HT-29 (cell line): ENCODE measurements at regions not wholly inside any gene's neighbourhood (a gene's known extent, or its start where the extent isn't known, plus 50 kb on each side); places are given as distances from the start of the nearest gene placed in this dataset.
A peak's percentile ranks its signal among the peaks of the same experiment; 100 is the strongest.
"Not testable (repeated sequence)": the region's sequence is repeated elsewhere in the genome, so short reads cannot be mapped to it uniquely, and the experiment has no call there.

ENCODE experiments used
- DNase-seq: peaks from one replicate; pipeline ENCODE4 v3.0.0-alpha.2; 2015; ENCODE audit warnings: low spot score

- DNase-seq = no peak
Observed at GRCh38 chr4:12701384-12701783, 782.8 kb downstream of the RAB28 start.

GRCh38 chr4:12697970-12698369 lies 786.2 kb downstream of the RAB28 start:
- DNase-seq = no peak

DNA sequence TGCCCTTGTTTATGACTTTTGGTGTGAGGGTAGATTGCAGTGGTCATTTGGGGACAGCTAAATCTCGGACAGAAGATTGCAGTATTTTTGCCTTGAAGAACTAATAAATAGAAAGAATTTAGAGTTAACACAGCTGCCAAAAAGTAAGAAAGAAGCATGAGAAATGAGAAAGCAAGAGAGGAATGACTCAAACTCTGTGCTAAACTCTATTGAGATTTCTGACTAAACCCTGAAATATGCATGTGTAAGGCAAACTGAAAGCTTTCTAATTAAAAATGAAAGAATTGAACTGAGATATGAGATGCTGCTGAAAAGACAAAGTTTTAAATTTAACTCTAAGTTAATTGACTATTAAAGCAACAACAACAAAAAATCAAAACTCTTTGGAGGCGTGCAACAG lies 791.3 kb downstream of the RAB28 start:
- no peak for DNase-seq

DNA sequence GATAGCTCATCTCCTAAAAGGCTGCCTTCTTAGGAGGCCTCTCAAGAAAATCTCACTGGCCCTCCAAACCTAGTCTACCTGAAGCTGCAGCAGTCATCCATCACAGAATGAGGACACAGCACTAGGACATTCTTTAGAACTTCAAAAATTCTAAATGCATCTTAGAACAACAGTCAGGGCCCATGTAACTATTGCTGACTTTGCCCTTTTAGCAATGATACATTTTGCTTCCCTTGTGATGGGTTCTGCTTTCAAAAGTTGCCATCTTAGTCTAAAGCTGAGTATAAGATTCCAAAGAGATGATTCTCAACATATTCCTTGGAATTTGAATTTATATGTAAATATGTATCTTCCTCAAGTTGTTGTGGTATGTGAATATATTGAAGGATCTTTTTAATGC lies 793.0 kb downstream of the RAB28 start:
- DNase-seq = no peak

DNA sequence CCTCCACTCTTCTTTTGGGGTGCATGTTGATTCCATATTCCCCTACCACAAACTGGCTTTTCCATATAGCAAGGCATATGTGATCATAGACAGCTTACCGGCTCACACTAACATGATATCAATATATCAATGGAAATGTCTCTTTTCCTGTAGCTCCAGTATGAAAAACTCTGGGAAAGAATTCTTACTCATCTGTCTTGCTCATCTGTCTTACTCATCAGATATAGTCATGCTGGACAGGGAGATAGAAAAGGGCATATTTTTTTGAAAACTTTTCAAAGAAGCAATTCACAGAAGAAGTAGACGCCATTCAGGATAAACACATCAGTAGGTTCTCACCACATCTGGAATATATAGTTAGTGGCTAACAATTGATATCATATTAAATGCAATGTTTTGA lies 794.7 kb downstream of the RAB28 start:
- no peak for DNase-seq

- DNase-seq = peak; percentile 37
Observed at GRCh38 chr4:12679217-12679616, 804.9 kb downstream of the RAB28 start.

DNA sequence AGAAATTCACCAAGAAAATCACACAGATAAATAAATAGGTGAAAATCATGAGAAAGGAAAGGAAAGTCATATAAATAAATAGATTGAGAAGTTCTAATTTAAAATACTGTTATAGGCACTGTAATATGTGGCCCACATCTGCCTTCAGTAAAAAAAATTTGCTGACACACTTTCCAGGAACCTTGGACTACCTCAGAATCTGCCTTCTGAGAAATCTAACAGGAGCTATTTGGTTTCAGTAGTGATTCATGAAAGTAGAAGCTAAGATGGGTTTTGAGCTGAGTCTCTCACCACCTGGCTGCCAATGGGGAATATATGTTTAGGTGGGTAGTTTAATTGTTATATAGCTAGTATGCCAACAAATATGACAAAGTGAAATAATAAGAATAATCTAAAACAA lies 810.0 kb downstream of the RAB28 start:
- DNase-seq = no peak

DNA sequence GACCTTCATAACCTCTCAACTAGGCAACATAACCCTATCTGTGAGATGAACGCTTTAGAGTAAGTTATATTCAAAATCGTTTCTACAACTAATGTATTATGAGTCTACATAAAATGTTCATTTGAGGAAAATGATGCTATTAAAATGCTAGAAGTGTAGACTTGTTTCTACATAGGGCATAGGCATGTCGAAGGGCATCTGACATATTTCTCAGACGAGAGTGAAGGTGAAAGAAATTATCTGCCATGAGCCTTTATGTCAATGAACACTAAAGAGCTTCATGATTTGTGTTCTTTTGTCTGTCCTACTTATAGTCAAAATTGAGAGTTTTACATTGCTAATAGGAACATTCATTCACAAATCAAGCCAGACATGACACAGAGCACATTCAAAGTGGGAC lies 811.8 kb downstream of the RAB28 start:
- no peak for DNase-seq

DNA sequence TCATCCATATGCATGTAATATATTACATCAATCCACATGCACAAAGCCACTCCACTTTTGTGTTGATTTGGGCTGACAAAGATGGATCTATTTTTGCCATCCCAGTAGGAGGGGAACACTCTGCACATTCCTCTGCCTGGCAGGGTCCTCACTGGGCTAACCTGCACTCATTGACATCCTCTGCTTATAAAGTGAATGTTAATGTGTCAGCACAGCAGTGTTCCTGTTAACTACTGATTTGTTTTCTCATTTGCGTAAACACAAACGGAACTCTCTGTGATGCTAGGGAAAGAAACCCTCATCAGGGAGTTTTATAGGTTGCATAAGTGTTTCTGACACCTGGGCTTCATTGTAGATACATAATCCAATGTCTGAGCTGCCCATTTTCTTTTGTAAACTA lies 826.0 kb downstream of the RAB28 start:
- no peak for DNase-seq

- no peak for DNase-seq
Observed at GRCh38 chr4:12651876-12652275, 832.3 kb downstream of the RAB28 start.

DNA sequence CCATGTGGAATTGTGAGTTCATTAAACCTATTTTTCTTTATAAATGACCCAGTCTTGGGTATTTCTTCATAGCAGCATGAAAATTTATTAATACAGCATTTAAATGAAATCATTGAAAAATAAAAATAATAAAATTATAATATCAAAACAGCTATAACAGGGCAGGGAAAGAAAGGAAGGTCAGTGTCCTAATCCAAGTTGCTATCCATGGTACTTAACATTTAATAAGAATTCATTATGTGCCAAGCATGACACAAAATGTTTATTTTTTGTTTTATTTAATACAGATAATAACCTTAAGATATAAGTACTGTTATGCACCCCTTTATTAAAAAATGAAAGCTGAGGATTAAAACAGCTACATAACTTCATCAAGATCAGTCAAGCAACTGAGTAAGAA lies 838.4 kb downstream of the RAB28 start:
- no peak for DNase-seq

DNA sequence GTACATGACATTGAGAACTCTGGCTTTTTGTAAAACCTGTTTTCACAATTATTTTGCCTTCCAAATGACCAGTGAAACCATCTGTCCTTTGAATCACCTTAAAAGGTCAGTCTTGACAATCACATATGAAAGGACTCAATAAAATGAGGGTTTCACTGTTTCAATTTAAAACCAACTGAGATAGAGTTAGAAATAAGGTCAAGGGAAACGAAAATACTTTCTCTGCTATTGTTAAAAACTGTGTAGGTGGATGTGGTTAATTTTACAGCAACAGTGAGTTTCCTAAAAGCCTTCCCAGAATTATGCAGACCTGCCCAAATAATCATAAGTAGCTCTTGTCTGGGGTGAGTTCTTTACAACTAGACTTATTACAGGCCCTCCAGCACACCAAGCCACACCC lies 839.9 kb downstream of the RAB28 start:
- no peak for DNase-seq

DNA sequence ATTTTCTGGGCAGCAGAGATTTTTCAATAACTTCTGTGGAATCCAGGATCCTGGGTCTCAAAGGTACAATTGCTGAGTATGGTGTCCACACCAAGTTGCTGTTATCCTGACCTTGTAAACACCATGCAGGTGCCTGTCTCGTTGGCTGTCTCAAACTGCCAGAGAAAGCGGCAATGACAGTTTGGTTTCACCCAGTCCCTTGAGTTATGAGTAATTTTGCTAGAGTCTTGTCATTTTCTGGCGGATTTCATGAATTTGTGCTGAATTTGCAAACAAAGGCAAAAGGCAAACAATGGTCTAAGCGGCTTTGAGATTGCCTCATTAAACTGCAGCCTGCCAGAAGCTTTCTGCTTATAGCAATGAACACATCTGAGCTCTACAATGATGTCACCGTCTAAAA lies 847.9 kb downstream of the RAB28 start:
- DNase-seq = no peak

DNA sequence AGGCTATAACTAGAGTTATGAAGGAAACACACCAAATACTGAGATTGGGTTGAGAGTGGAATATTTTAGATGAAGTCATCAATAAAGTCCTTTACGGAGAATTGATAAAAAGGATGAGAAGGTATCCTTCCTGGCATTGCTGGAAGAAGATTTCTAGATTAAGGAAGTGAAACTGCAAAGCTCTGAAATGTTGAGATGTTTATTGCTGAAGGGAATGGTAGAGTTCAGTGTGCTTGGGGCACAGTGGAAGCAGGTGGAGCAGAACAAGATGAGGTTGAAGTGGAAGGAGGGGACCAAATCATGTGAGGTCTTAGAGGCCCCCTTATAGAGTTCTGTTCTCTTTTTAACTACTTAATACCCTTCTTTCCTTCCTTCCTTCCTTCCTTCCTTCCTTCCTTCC lies 848.5 kb downstream of the RAB28 start:
- DNase-seq = no peak

- DNase-seq = peak; percentile 90
Observed at GRCh38 chr4:12633053-12633651, 851.0 kb downstream of the RAB28 start.

DNA sequence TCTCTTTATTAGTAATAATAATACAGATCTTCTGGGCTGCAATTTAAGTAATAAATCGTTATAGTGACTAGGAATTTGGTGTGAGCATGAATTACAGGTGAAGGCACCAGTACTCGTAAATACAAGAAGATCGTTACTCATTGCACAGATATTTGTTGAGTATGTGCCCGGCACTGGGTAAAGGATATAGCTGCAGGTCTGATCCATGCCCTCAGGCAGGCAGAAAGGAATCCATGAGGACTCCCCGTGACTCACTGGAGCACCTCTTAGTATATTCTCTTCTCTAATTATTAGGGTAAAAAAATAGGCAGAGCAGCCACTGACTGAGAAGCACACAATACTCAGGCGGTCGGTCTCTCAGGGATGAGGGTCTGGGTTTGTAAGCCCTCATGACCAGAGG lies 868.3 kb downstream of the RAB28 start:
- no peak for DNase-seq

DNA sequence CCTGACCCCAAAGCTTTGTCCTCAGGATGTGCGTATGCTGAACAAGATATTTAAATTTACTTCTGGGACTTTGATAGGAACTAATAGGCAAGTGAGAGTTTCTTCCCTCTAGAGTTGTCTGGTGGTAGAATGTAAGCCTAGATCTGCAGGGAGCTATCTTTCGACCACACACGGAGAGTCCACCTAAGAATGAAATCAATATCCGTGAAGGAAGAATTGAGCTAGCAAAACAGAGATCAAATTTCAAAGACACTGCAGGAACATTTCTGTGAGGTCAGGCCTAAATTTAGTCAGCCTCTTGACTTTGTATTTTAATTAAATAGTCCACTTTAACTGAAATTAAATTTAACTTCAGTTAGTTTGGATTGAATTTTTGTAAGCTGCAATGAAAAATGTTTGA lies 871.3 kb downstream of the RAB28 start:
- DNase-seq = no peak

DNA sequence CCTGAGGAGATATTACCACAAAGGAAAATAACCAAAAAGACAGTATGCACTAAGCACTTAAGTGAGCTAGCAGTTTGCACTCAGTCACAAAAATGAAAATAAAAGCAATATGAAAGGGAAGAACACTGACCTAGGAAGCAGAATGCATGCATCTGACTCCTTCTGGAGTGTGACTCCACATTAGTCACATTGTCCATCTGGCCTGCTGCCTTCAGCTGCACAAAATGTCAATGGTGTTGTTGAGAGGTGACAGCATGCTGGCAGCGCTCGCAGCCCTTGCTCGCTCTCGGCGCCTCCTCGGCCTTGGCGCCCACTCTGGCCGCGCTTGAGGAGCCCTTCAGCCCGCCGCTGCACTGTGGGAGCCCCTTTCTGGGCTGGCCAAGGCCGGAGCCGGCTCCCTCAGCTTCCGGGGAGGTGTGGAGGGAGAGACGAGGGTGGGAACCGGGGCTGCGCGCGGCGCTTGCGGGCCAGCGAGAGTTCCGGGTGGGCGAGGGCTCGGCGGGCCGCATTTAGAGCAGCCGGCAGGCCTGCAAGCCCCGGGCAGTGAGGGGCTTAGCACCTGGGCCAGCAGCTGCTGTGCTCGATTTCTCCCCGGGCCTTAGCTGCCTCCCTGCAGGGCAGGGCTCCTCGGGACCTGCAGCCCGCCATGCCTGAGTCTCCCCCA lies 874.8 kb downstream of the RAB28 start:
- DNase-seq = not testable (repeated sequence)

DNA sequence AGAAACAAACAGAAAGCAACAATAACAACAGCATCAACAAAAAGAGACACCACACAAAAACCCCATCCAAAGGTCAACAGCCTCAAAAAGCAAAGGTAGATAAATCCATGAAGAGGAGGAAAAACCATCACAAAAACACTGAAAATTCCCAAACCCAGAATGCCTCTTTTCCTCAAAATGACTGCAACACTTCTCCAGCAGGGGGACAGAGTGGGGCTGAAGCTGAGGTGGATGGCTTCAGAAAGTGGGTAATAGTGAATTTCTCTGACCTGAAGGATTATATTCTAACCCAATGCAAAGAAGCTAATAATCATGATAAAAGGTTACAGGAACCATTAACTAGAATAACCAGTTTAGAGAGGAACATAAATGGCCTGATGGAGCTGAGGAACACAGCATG lies 888.2 kb downstream of the RAB28 start:
- peak; percentile 4 for DNase-seq

DNA sequence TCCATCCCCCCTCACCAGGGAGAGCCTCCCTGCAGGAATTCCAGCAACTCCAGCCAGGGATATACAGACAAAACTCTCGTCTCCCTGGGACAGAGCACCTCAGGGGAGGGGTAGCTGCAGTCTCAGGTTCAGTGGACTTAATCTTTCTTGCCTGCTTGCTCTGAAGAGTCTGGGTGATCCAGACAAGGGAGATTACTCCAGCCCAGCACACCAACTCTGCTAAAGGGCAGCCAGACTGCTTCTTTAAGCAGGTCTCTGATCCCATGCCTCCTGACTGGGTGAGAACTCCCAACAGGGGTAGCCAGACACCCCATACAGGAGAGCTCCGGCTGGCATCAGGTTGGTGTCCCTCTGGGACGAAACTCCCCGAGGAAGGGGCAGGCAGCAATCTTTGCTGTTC lies 888.7 kb downstream of the RAB28 start:
- DNase-seq = no peak

GRCh38 chr4:12588582-12588981 lies 895.6 kb downstream of the RAB28 start:
- DNase-seq = no peak

- DNase-seq = no peak
Observed at GRCh38 chr4:12586242-12587006, 897.7 kb downstream of the RAB28 start.
